H9 (cell line): ENCODE measurements at regions not wholly inside any gene's neighbourhood (a gene's known extent, or its start where the extent isn't known, plus 50 kb on each side); places are given as distances from the start of the nearest gene placed in this dataset.

Experiments used
- DNase-seq: peaks from one replicate; pipeline ENCODE4 v3.0.0-alpha.2; 2017
- H2AFZ ChIP-seq: one replicate; pipeline ENCODE4 v1.6.1; 2013; ENCODE audit warnings: mild to moderate bottlenecking, low read length, control low read depth, moderate library complexity
- H2AK5ac ChIP-seq: 2 replicates; pipeline ENCODE4 v1.6.1; 2013; ENCODE audit warnings: low read length, control low read depth, mixed read lengths; ENCODE audit not compliant: insufficient read length
- H2BK120ac ChIP-seq: one replicate; pipeline ENCODE4 v1.6.1; 2013; ENCODE audit warnings: low read depth, mild to moderate bottlenecking, low read length, control low read depth, inconsistent platforms; ENCODE audit not compliant: poor library complexity, severe bottlenecking
- H2BK12ac ChIP-seq: 2 replicates; pipeline ENCODE4 v1.6.1; 2013; ENCODE audit warnings: low read length, control low read depth, mixed read lengths, low read depth; ENCODE audit not compliant: insufficient read length
- H2BK15ac ChIP-seq: 2 replicates; pipeline ENCODE4 v1.6.1; 2013; ENCODE audit warnings: low read depth, low read length, control low read depth
- H2BK20ac ChIP-seq: one replicate; pipeline ENCODE4 v1.6.1; 2013; ENCODE audit warnings: low read depth, mild to moderate bottlenecking, low read length, control low read depth, inconsistent platforms; ENCODE audit not compliant: poor library complexity, severe bottlenecking
- H2BK5ac ChIP-seq: 2 replicates; pipeline ENCODE4 v1.6.1; 2013; ENCODE audit warnings: low read length, control low read depth, mixed read lengths; ENCODE audit not compliant: insufficient read length
- H3K14ac ChIP-seq: 2 replicates; pipeline ENCODE4 v1.6.1; 2013; ENCODE audit warnings: low read length, control low read depth; ENCODE audit not compliant: insufficient read depth
- H3K18ac ChIP-seq: 2 replicates; pipeline ENCODE4 v1.6.1; 2013; ENCODE audit warnings: low read depth, mild to moderate bottlenecking, mixed read lengths, low read length, control low read depth; ENCODE audit not compliant: insufficient read length
- H3K23ac ChIP-seq: 2 replicates; pipeline ENCODE4 v1.6.1; 2013; ENCODE audit warnings: low read length, control low read depth, mixed read lengths, low read depth; ENCODE audit not compliant: insufficient read length
- H3K23me2 ChIP-seq: 2 replicates; pipeline ENCODE4 v1.6.1; 2013; ENCODE audit warnings: low read depth, mild to moderate bottlenecking, mixed read lengths, low read length, control low read depth; ENCODE audit not compliant: insufficient read length, poor library complexity, severe bottlenecking
- H3K27ac ChIP-seq: 2 replicates; pipeline ENCODE4 v1.5.1; 2013; ENCODE audit warnings: low read length, control low read depth, mixed read lengths, low read depth; ENCODE audit not compliant: insufficient read length
- H3K27me3 ChIP-seq: 2 replicates; pipeline ENCODE4 v1.6.1; 2013; ENCODE audit warnings: low read length, control low read depth, inconsistent platforms; ENCODE audit not compliant: insufficient read depth
- H3K4ac ChIP-seq: 2 replicates; pipeline ENCODE4 v1.6.1; 2013; ENCODE audit warnings: low read depth, mild to moderate bottlenecking, control low read depth, inconsistent platforms, low read length, moderate library complexity
- H3K4me1 ChIP-seq: 2 replicates; pipeline ENCODE4 v1.6.1; 2013; ENCODE audit warnings: low read length, control low read depth, inconsistent platforms; ENCODE audit not compliant: insufficient read depth
- H3K4me2 ChIP-seq: 2 replicates; pipeline ENCODE4 v1.6.1; 2013; ENCODE audit warnings: low read length, control low read depth, mixed read lengths; ENCODE audit not compliant: insufficient read length, insufficient read depth
- H3K56ac ChIP-seq: 2 replicates; pipeline ENCODE4 v1.6.1; 2013; ENCODE audit warnings: low read depth, mild to moderate bottlenecking, mixed read lengths, low read length, control low read depth; ENCODE audit not compliant: insufficient read length
- H3K79me1 ChIP-seq: 2 replicates; pipeline ENCODE4 v1.6.1; 2013; ENCODE audit warnings: low read depth, mild to moderate bottlenecking, moderate library complexity, low read length, control low read depth, inconsistent platforms; ENCODE audit not compliant: insufficient read depth, poor library complexity, severe bottlenecking
- H3K79me2 ChIP-seq: 2 replicates; pipeline ENCODE4 v1.6.1; 2013; ENCODE audit warnings: low read length, control low read depth, inconsistent platforms; ENCODE audit not compliant: insufficient read depth
- H3K9ac ChIP-seq: 2 replicates; pipeline ENCODE4 v1.6.1; 2013; ENCODE audit warnings: low read length, control low read depth, mixed read lengths; ENCODE audit not compliant: insufficient read length; ENCODE audit errors: extremely low read depth
- H3K9me3 ChIP-seq: one replicate; pipeline ENCODE4 v1.6.1; 2013; ENCODE audit warnings: low read depth, low read length, inconsistent platforms; ENCODE audit not compliant: control insufficient read depth
- H3T11ph ChIP-seq: one replicate; pipeline ENCODE4 v1.6.1; 2013; ENCODE audit warnings: mild to moderate bottlenecking, low read length, control low read depth, inconsistent platforms
- H4K20me1 ChIP-seq: one replicate; pipeline ENCODE4 v1.6.1; 2013; ENCODE audit not compliant: control insufficient read depth, insufficient read length, insufficient read depth
- H4K5ac ChIP-seq: 2 replicates; pipeline ENCODE4 v1.6.1; 2013; ENCODE audit warnings: low read depth, mild to moderate bottlenecking, mixed read lengths, low read length, control low read depth; ENCODE audit not compliant: insufficient read length
- H4K8ac ChIP-seq: replicated peaks from 2 replicates; pipeline ENCODE4 v1.6.1; 2013; ENCODE audit warnings: low read length, control low read depth, mixed read lengths, low read depth; ENCODE audit not compliant: insufficient read length
- H4K91ac ChIP-seq: 2 replicates; pipeline ENCODE4 v1.6.1; 2013; ENCODE audit warnings: low read depth, mild to moderate bottlenecking, moderate library complexity, mixed read lengths, low read length, control low read depth; ENCODE audit not compliant: insufficient read length
- H3K27ac Mint-ChIP-seq, 3 experiments: 2 replicates in 2 of 3; 3 replicates in 1 of 3; pipeline ENCODE4 v1.8.0; 2020 to 2021; ENCODE audit warnings: mixed read lengths in 3 of 3, mild to moderate bottlenecking in 1 of 3, moderate library complexity in 1 of 3
- H3K27me3 Mint-ChIP-seq: 2 replicates; pipeline ENCODE4 v1.8.0; 2021; ENCODE audit warnings: low read depth, mild to moderate bottlenecking, moderate library complexity, mixed read lengths
- H3K36me3 Mint-ChIP-seq, 3 experiments: 2 replicates in 2 of 3; 3 replicates in 1 of 3; pipeline ENCODE4 v1.8.0; 2020 to 2021; ENCODE audit warnings: low read depth in 3 of 3, mixed read lengths in 3 of 3; ENCODE audit not compliant: insufficient read depth in 1 of 3
- H3K4me1 Mint-ChIP-seq, 2 experiments: 2 replicates each; pipeline ENCODE4 v1.8.0; 2020; ENCODE audit warnings: mixed read lengths in 2 of 2
- H3K4me3 Mint-ChIP-seq, 2 experiments: 2 replicates in 1 of 2; 3 replicates in 1 of 2; pipeline ENCODE4 v1.8.0; 2020 to 2021; ENCODE audit warnings: mild to moderate bottlenecking in 2 of 2, mixed read lengths in 2 of 2, moderate library complexity in 1 of 2
- H3K9me3 Mint-ChIP-seq, 2 experiments: 2 replicates in 1 of 2; 3 replicates in 1 of 2; pipeline ENCODE4 v1.8.0; 2020; ENCODE audit warnings: mild to moderate bottlenecking in 2 of 2, mixed read lengths in 2 of 2, moderate library complexity in 1 of 2
- CTCF ChIP-seq: fragments of 200-600 bp; sonication (generic); conservative IDR thresholded peaks from 3 replicates; pipeline ENCODE4 v1.8.0; 2021; ENCODE audit warnings: antibody characterized with exemption, mild to moderate bottlenecking
- WGBS: extraction: QIAGEN DNeasy Blood & Tissue Kit; methylation state at CpG from one replicate; pipeline ENCODE4 v1.1.7; 2013; ENCODE audit warnings: missing lambda C conversion rate, low lambda C conversion rate, mixed read lengths; ENCODE audit not compliant: insufficient read length; ENCODE audit errors: extremely low coverage; 5-methylcytosine and 5-hydroxymethylcytosine counted together

GRCh38 chr7:52685333-52685732 lies 350.1 kb upstream of the POM121L12 start:
- no peaks in the 10 kb centered on the region for H4K20me1 ChIP-seq
- no peaks in the 10 kb centered on the region for H3K27me3 ChIP-seq
- no peak overlapping the region for H4K5ac ChIP-seq
- no peak overlapping the region for H3K9ac ChIP-seq
- Mint-ChIP-seq H3K27ac (no peak overlapping the region), H3K27me3 (no peaks in the 10 kb centered on the region), H3K36me3 (no peaks in the 10 kb centered on the region), H3K4me3 (no peak overlapping the region), H3K4me1 (peaks cover 0 to 3% of the 10 kb centered on the region in 2 experiments; a peak in 2 of 4 replicates), H3K9me3 (no peaks in the 10 kb centered on the region; a peak in 2 of 5 replicates)
- H3K4me2 ChIP-seq, result no peak overlapping the region
- no peak overlapping the region for H3K56ac ChIP-seq
- H3K79me2 ChIP-seq, result no peaks in the 10 kb centered on the region
- no peaks in the 10 kb centered on the region for H3K9me3 ChIP-seq
- DNase-seq, result no peak
- H4K8ac ChIP-seq, result no peak overlapping the region
- H3K4me1 ChIP-seq, result no peaks in the 10 kb centered on the region
- no peak overlapping the region for H2BK15ac ChIP-seq
- no peaks in the 10 kb centered on the region for H3K23me2 ChIP-seq
- no peak overlapping the region for H3K23ac ChIP-seq
- WGBS, result no CpG with 5 or more reads among the region's 3 CpGs
- no peak overlapping the region for H3T11ph ChIP-seq
- H2AFZ ChIP-seq, result no peak overlapping the region
- no peak overlapping the region for H3K18ac ChIP-seq
- no peaks in the 10 kb centered on the region for H3K79me1 ChIP-seq
- H3K4ac ChIP-seq, result no peak overlapping the region
- no peak for TF ChIP-seq CTCF
- H3K14ac ChIP-seq, result no peak overlapping the region
- no peak overlapping the region for H2BK5ac ChIP-seq
- H3K27ac ChIP-seq, result no peak overlapping the region
- no peak overlapping the region for H4K91ac ChIP-seq
- H2BK20ac ChIP-seq, result no peak overlapping the region
- H2BK120ac ChIP-seq, result no peak overlapping the region
- no peak overlapping the region for H2AK5ac ChIP-seq
- H2BK12ac ChIP-seq, result no peak overlapping the region
